CD4-positive, alpha-beta T cell treated with Interleukin-12 subunit alpha and Interleukin-12 subunit beta, for 1 hour (primary cell): ENCODE measurements at regions not wholly inside any gene's neighbourhood (a gene's known extent, or its start where the extent isn't known, plus 50 kb on each side); places are given as distances from the start of the nearest gene placed in this dataset.
"Not testable (repeated sequence)": the region's sequence is repeated elsewhere in the genome, so short reads cannot be mapped to it uniquely, and the experiment has no call there.

Source experiments
- DNase-seq: peaks from one replicate; pipeline ENCODE4 v3.0.0-alpha.2; 2020

- DNase-seq, result no peak
These were observed 372.1 kb upstream of the FAR2 start for GRCh38 chr12:28776913-28777422.

- no peak for DNase-seq
These were observed 371.3 kb upstream of the FAR2 start for GRCh38 chr12:28777603-28778365.

- no peak for DNase-seq
These were observed 369.0 kb upstream of the FAR2 start for GRCh38 chr12:28780096-28780495.

- DNase-seq, result no peak
These were observed 368.1 kb upstream of the FAR2 start for GRCh38 chr12:28780960-28781359.

GRCh38 chr12:28781671-28782652, 367.1 kb upstream of the FAR2 start:
- DNase-seq, result no peak

- DNase-seq, result no peak
These were observed 366.3 kb upstream of the FAR2 start for GRCh38 chr12:28782812-28783211.

- DNase-seq, result no peak
These were observed 361.9 kb upstream of the FAR2 start for GRCh38 chr12:28787151-28787550.

GRCh38 chr12:28788256-28788655, 360.8 kb upstream of the FAR2 start:
- not testable (repeated sequence) for DNase-seq

- DNase-seq, result no peak
These were observed 355.4 kb upstream of the FAR2 start for GRCh38 chr12:28793581-28794151.

GRCh38 chr12:28794211-28794610, 354.9 kb upstream of the FAR2 start:
- no peak for DNase-seq

GRCh38 chr12:28794786-28795185, 354.3 kb upstream of the FAR2 start:
- no peak for DNase-seq

- no peak for DNase-seq
These were observed 353.8 kb upstream of the FAR2 start for GRCh38 chr12:28795311-28795710.

- no peak for DNase-seq
These were observed 349.7 kb upstream of the FAR2 start for GRCh38 chr12:28799348-28799747.

GRCh38 chr12:28800129-28800528, 348.9 kb upstream of the FAR2 start:
- no peak for DNase-seq

GRCh38 chr12:28802706-28803438, 346.2 kb upstream of the FAR2 start:
- DNase-seq, result no peak

GRCh38 chr12:28807535-28807934, 341.5 kb upstream of the FAR2 start:
- DNase-seq, result no peak

GRCh38 chr12:28811457-28811856, 337.6 kb upstream of the FAR2 start:
- DNase-seq, result no peak

- no peak for DNase-seq
These were observed 334.8 kb upstream of the FAR2 start for GRCh38 chr12:28814246-28814645.

GRCh38 chr12:28817524-28817923, 331.6 kb upstream of the FAR2 start:
- DNase-seq, result no peak

GRCh38 chr12:28824193-28824846, 324.8 kb upstream of the FAR2 start:
- no peak for DNase-seq

- DNase-seq, result no peak
These were observed 324.2 kb upstream of the FAR2 start for GRCh38 chr12:28824849-28825248.

- DNase-seq, result no peak
These were observed 322.3 kb upstream of the FAR2 start for GRCh38 chr12:28826766-28827165.
